ENCODE measurements at regions not wholly inside any gene's neighbourhood (a gene's known extent, or its start where the extent isn't known, plus 50 kb on each side); places are given as distances from the start of the nearest gene placed in this dataset.

DNA sequence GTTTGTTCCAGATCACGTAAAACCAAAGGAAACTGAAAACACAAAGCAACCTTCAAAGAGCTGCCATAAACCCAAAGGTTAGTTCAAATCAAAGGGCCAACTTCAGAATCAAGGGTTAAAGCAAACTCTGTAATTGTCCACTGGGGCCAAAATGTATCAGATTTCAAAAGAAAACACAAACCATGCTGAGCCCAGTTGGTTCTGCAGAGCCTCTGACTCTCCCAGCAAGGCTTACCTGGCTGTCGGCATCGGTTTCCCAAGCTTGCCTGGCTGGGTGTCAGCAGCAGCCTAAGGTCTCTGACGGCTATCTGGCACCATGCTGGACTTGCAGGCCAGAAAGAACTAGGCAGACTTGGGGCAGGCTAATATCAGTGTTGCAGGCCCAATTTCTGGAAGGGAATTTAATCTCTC, 125.3 kb downstream of the DAD1 start:
- no peak for DNase-seq

DNA sequence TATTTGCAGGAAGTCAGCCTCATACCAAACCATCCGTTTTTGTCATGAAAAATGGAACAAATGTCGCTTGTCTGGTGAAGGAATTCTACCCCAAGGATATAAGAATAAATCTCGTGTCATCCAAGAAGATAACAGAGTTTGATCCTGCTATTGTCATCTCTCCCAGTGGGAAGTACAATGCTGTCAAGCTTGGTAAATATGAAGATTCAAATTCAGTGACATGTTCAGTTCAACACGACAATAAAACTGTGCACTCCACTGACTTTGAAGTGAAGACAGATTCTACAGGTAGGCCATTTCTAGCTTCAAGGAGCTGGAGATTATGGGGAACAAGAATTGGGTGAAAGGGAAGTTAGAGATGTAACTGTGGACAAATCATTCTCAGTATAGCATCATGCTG, 126.1 kb downstream of the DAD1 start:
- no peaks in the 10 kb centered on the region for H3K36me3 ChIP-seq
- peaks cover 9% of the 10 kb centered on the region for H3K27me3 ChIP-seq (ENCODE audit: insufficient read depth, low read depth, severe bottlenecking)
- H3K4me3 ChIP-seq (ENCODE audit: low read depth, low read length), result no peak overlapping the region
- no peak for DNase-seq
- no peaks in the 10 kb centered on the region for H3K9me3 ChIP-seq (ENCODE audit: severe bottlenecking)
- TF ChIP-seq, protein P1, sequence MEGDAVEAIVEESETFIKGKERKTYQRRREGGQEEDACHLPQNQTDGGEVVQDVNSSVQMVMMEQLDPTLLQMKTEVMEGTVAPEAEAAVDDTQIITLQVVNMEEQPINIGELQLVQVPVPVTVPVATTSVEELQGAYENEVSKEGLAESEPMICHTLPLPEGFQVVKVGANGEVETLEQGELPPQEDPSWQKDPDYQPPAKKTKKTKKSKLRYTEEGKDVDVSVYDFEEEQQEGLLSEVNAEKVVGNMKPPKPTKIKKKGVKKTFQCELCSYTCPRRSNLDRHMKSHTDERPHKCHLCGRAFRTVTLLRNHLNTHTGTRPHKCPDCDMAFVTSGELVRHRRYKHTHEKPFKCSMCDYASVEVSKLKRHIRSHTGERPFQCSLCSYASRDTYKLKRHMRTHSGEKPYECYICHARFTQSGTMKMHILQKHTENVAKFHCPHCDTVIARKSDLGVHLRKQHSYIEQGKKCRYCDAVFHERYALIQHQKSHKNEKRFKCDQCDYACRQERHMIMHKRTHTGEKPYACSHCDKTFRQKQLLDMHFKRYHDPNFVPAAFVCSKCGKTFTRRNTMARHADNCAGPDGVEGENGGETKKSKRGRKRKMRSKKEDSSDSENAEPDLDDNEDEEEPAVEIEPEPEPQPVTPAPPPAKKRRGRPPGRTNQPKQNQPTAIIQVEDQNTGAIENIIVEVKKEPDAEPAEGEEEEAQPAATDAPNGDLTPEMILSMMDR (IDR thresholded peaks at IDR 0.05; ENCODE audit: low read depth, low read length), result no peak
- H3K27ac ChIP-seq, result no peak overlapping the region

More for the DNA sequence above, 125.3 kb downstream of the DAD1 start:
- H3K4me3 ChIP-seq (ENCODE audit: low read depth, low read length), result no peak overlapping the region
- no peak overlapping the region for H3K27ac ChIP-seq
- TF ChIP-seq, protein P1 (IDR thresholded peaks at IDR 0.05; ENCODE audit: low read depth, low read length), result no peak
- H3K36me3 ChIP-seq, result no peaks in the 10 kb centered on the region
- H3K27me3 ChIP-seq (ENCODE audit: insufficient read depth, low read depth, severe bottlenecking), result peaks cover 5% of the 10 kb centered on the region
- no peaks in the 10 kb centered on the region for H3K9me3 ChIP-seq (ENCODE audit: severe bottlenecking)

DNA sequence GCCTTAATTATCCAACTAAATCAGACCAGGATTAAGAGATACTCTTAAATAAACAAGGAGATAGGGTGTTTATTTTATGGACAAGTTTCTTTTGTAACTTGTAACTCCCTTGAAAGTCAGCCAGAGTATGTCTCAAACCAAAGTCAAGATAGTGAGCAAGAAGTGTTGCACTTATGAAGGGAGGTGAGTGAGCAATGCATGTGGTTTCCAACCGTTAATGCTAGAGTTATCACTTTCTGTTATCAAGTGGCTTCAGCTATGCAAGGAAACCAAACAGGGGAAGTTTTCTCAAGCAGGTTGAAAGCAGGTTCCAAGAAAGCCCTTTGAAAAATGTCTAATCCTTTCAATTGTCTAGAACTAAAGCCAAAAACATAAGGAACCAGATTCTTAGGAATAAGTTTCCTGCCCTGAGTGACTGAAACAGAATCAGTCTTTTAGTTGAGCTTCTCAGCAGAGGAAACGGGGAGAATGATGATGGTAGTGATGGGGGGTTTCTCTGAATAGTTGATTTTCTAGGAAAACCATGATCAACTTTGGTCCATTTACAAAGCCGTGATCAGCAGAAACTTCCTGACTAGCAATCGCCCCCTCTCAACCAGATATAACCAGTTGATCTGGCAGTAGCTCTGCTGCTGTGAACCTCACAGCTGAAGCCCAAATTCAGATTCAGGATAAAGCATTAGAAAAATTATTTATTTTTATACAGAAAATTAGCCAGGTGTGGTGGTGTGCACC, 128.4 kb downstream of the DAD1 start:
- Histone ChIP-seq H3K36me3 (no peaks in the 10 kb centered on the region), H3K27ac (no peak overlapping the region), H3K27me3 (ENCODE audit: insufficient read depth, low read depth, severe bottlenecking) (peaks cover 18% of the 10 kb centered on the region), H3K9me3 (ENCODE audit: severe bottlenecking) (no peaks in the 10 kb centered on the region), H3K4me3 (ENCODE audit: low read depth, low read length) (no peak overlapping the region)
- DNase-seq, result no peak
- TF ChIP-seq, protein P1 (IDR thresholded peaks at IDR 0.05; ENCODE audit: low read depth, low read length), result no peak

DNA sequence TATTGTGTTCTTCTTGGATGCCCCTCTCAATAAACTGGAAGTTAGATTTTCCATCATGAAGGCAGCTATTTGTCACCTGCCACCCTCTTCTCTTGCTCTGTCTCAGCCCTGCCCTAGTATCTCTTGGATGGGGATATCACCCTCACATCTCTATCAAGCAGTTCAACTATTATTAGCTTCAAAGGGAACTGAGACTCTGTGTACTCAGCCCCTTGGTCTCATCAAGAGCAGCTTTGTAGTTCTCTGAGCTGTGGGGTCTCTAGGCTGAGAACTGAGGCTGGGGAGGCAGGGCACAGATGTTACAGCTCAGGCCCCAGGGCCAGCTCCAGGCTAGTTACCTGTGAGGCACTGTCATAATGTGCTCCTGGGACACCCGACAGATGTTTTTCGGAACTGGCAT, 130.3 kb downstream of the DAD1 start:
- DNase-seq, result no peak
- Histone ChIP-seq H3K27ac (no peak overlapping the region), H3K4me3 (ENCODE audit: low read depth, low read length) (no peak overlapping the region), H3K27me3 (ENCODE audit: insufficient read depth, low read depth, severe bottlenecking) (peaks cover 29% of the 10 kb centered on the region), H3K9me3 (ENCODE audit: severe bottlenecking) (no peaks in the 10 kb centered on the region), H3K36me3 (no peaks in the 10 kb centered on the region)
- TF ChIP-seq, protein P1 (IDR thresholded peaks at IDR 0.05; ENCODE audit: low read depth, low read length), result no peak

DNA sequence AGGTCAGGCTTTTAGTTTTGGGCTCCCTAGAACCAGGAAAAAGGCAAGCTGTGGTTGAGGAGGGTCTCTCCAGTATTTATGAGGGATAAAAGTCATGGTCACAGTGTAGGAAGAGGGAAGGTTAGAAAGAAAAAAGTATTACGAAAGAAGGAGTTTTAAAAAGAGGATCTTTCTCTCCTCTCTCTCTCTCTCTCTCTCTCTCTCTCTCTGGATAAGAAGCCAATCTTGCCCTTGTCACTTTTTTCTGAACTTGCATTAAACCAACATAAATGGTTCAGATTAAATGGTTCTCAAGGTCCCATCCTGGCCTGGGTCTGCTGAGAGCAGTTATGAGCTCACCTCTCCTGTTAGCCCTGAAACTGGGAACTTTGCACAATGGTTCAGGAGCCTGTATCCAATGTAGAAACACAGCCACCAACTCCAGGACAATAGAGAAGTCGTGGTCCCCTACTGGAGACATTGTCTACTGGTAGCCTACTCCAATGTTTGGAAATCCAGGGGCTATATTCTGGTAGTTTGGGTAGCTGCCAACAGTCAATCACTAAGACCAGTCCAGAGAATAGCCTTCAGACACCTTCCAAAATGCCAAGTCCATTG, 131.9 kb downstream of the DAD1 start:
- TF ChIP-seq, protein P1 (IDR thresholded peaks at IDR 0.05; ENCODE audit: low read depth, low read length), result no peak
- Histone ChIP-seq H3K27me3 (ENCODE audit: insufficient read depth, low read depth, severe bottlenecking) (peaks cover 40% of the 10 kb centered on the region), H3K4me3 (ENCODE audit: low read depth, low read length) (no peak overlapping the region), H3K9me3 (ENCODE audit: severe bottlenecking) (no peaks in the 10 kb centered on the region), H3K27ac (no peak overlapping the region), H3K36me3 (no peaks in the 10 kb centered on the region)
- DNase-seq, result no peak
